Gastroesophageal sphincter (tissue), 3 donors: ENCODE measurements at regions not wholly inside any gene's neighbourhood (a gene's known extent, or its start where the extent isn't known, plus 50 kb on each side); places are given as distances from the start of the nearest gene placed in this dataset.

ENCODE experiments used
- EP300 ChIP-seq: sonication (generic); formaldehyde crosslinking; IDR thresholded peaks from one replicate; pipeline ENCODE4 v1.6.1; 2017; ENCODE audit warnings: antibody characterized with exemption, mild to moderate bottlenecking
- POLR2A ChIP-seq, 2 donors: fragments of 450-650 bp; IDR thresholded peaks; one replicate each; pipeline ENCODE4 v1.6.1; 2017; ENCODE audit warnings: antibody characterized with exemption in 2 of 2, mild to moderate bottlenecking in 2 of 2, moderate library complexity in 1 of 2
- POLR2AphosphoS5 ChIP-seq: sonication (generic); formaldehyde crosslinking; IDR thresholded peaks from one replicate; pipeline ENCODE4 v1.6.1; 2017; ENCODE audit warnings: antibody characterized with exemption
- TF ChIP-seq, protein P1 (sequence below), 4 experiments: fragments of 200-600 bp in 2 of 4; fragments of 450-650 bp in 2 of 4; sonication (generic) in 1 of 4; IDR thresholded peaks; one replicate each; pipeline ENCODE4 v1.5.1; 2017 to 2019; ENCODE audit warnings: antibody characterized with exemption in 4 of 4, mild to moderate bottlenecking in 2 of 4, moderate library complexity in 2 of 4

DNA sequence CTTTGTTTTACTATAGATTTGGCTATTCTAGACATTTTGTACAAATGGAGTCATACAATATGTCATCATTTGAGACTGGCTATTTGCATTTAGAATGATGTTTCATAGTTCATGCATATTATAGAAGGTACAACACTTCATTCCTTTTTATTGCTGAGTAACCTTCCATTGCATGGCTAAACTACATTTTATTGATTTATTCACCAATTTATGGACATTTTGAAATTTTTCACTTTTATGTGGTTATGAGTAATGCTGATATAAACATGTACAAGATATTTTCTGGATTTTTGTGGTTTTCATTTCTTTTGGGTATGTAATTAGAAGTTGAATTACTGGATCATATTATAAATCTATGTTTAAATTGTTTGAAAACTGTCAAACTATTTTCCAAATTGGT, 710.3 kb upstream of the SLITRK5 start:
- TF ChIP-seq, protein P1, sequence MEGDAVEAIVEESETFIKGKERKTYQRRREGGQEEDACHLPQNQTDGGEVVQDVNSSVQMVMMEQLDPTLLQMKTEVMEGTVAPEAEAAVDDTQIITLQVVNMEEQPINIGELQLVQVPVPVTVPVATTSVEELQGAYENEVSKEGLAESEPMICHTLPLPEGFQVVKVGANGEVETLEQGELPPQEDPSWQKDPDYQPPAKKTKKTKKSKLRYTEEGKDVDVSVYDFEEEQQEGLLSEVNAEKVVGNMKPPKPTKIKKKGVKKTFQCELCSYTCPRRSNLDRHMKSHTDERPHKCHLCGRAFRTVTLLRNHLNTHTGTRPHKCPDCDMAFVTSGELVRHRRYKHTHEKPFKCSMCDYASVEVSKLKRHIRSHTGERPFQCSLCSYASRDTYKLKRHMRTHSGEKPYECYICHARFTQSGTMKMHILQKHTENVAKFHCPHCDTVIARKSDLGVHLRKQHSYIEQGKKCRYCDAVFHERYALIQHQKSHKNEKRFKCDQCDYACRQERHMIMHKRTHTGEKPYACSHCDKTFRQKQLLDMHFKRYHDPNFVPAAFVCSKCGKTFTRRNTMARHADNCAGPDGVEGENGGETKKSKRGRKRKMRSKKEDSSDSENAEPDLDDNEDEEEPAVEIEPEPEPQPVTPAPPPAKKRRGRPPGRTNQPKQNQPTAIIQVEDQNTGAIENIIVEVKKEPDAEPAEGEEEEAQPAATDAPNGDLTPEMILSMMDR (IDR thresholded peaks at IDR 0.05), result no peak
- TF ChIP-seq POLR2A (IDR thresholded peaks at IDR 0.05), result no peak
- TF ChIP-seq POLR2AphosphoS5, result no peak
- no peak for TF ChIP-seq EP300
